Neural progenitor cell (in vitro differentiated cells): ENCODE measurements at regions not wholly inside any gene's neighbourhood (a gene's known extent, or its start where the extent isn't known, plus 50 kb on each side); places are given as distances from the start of the nearest gene placed in this dataset.

Source experiments
- EZH2 ChIP-seq: fragments of 200-600 bp; sonication (generic); IDR thresholded peaks from 2 replicates; pipeline ENCODE4 v1.6.1; 2017; ENCODE audit warnings: antibody characterized with exemption, mild to moderate bottlenecking, moderate library complexity
- TF ChIP-seq, protein P1 (sequence below): fragments of 200-600 bp; sonication (generic); IDR thresholded peaks from 2 replicates; pipeline ENCODE4 v1.5.1; 2017; ENCODE audit warnings: antibody characterized with exemption, mild to moderate bottlenecking

DNA sequence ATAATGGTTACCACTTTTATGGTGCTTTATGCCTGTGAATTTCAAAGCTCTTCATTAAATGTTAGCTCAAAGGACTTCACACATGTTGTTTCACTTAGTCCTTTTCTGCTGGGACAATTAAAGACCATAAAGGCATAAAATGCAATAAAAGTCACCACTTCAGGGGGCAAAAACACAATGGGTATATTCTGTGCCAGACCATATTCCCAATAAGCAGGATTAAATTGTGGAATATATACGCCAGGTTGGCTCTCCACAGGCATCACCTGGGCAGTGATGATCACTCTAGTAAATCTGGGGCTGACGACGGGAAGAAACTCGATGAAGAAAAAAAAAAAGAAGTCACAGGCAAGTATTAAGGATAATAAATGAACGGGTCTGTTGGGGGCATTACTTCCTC, 370.2 kb upstream of the CNTN4 start:
- TF ChIP-seq, protein P1, sequence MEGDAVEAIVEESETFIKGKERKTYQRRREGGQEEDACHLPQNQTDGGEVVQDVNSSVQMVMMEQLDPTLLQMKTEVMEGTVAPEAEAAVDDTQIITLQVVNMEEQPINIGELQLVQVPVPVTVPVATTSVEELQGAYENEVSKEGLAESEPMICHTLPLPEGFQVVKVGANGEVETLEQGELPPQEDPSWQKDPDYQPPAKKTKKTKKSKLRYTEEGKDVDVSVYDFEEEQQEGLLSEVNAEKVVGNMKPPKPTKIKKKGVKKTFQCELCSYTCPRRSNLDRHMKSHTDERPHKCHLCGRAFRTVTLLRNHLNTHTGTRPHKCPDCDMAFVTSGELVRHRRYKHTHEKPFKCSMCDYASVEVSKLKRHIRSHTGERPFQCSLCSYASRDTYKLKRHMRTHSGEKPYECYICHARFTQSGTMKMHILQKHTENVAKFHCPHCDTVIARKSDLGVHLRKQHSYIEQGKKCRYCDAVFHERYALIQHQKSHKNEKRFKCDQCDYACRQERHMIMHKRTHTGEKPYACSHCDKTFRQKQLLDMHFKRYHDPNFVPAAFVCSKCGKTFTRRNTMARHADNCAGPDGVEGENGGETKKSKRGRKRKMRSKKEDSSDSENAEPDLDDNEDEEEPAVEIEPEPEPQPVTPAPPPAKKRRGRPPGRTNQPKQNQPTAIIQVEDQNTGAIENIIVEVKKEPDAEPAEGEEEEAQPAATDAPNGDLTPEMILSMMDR = no peak
- no peak for TF ChIP-seq EZH2
